ENCODE measurements at regions not wholly inside any gene's neighbourhood (a gene's known extent, or its start where the extent isn't known, plus 50 kb on each side); places are given as distances from the start of the nearest gene placed in this dataset.
"Not testable (repeated sequence)": the region's sequence is repeated elsewhere in the genome, so short reads cannot be mapped to it uniquely, and the experiment has no call there.

GRCh38 chr9:75417471-75417870 lies 329.2 kb downstream of the OSTF1 start:
- no peak for DNase-seq

GRCh38 chr9:75418518-75418917 lies 330.2 kb downstream of the OSTF1 start:
- DNase-seq: no peak

GRCh38 chr9:75422944-75423522 lies 334.7 kb downstream of the OSTF1 start:
- DNase-seq: no peak

DNA sequence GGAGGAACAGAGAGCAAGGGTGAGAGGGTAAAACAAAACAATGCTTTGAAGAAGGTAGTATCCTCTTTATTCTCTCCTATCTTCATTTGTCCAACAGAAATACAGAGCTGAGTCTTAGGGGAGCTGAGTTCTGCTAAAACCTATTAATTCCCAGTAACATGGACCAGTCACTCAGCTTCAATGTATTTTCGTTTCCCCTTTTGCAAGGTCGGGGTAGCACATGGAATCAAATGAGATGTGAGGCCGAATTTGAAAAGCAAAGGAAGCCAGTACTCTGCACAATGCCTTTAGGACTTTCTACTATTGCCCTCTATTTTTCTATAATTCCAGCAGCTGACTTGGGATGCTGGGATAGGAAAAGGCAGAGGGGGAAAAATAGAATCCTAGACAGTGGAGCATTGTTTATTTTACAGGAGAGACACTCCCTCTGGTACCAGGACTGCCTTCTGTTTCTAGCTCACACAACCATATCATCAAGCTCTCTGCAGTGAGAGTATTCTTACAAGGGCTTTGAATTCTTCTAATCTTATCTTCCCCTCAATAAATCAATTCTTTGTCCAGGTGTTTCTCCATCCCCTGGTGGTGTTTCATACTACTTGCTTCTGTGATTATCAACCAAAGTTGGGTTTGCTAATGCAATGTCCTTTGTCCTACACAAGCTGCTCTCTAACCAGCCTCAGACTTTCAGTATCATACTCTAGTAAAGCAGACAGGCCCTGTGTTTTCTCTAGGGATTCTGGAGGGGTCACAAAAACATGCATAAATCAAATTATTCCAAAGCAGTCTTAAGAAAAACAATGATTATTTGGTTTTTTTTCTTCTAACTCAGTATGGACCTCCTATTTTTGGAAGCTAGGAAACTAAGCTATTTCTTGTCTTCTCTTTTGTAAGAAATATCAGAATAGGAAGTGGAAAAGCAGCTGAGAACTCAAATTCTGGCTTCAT lies 341.5 kb downstream of the OSTF1 start:
- no peak for DNase-seq

DNA sequence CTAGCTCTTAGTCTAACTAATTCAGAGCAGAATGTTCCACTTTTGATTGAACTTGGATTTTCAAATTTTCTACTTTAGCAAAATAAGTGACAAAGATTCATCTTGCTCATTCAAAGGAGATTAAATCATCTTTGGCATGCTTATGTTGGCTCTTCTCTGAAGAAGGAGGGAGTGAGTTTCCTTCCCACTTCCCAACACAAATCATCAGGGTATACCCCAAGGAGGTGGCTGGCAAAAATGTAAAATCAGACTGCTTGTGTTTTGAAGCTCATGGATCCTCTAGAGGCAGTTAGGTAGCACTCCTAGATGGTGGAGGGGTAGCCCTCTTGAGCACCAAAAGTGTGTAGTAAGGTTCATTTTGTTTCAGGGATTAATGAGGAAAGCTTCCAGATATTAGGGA lies 343.1 kb downstream of the OSTF1 start:
- no peak for DNase-seq

DNA sequence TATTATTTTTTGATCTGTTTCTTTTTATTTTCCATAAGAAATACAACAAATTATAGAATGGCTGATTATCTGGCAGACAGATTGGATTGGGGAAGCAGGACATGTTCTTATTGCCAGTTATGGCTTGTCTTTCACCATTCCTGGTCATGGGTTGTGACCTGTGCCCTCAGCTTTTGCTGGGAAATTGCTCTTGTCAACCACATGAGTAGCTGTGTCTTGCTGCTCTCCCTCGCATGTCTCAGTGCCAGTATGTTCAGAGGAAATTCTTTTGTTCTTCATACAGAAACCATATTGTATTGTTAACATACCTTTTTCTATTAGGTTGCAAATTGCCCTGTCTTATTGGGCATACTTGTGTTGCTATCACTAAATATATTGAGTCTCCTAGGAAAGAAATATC lies 344.1 kb downstream of the OSTF1 start:
- no peak for DNase-seq

GRCh38 chr9:75432888-75433287 lies 344.6 kb downstream of the OSTF1 start:
- DNase-seq: no peak

- no peak for DNase-seq
Measured at GRCh38 chr9:75438716-75439115, 350.4 kb downstream of the OSTF1 start.

DNA sequence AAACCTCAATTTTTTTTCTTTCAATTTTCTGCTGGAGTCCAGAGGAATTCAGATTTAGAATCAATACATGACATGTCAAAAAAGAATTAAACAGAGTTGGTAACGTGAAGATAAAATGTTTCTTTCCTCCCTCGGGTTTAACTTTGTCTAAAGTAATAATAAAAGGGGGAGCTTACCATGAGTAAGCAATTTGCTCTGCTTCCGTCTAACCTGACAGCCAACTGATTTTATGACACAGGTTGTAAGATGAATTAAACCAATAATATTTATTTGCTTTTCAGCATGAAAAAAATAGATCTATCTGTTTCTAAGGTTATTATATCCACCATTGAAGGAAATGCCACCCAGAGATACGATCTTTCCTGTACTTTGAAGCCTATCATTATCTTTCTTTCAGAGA lies 352.6 kb downstream of the OSTF1 start:
- DNase-seq: no peak

DNA sequence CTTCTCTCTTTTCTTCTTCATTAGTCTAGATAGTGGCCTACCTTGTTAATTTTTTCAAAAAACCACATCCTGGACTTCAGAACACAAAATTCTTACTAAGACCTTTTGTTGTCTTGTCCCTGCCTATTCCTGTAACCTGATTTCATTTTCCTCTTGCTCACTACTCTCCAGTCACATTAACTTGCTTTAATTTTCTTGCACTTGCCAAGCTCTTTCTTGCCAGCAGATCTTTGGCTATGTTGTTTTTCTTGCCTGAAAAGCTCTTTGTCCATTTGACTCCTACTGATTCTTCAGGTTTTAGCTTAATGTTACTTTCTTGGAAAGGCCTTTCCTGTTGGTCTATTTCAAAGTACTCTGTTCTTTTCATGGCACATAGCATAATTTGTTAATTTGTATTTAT lies 356.8 kb downstream of the OSTF1 start:
- DNase-seq: no peak

DNA sequence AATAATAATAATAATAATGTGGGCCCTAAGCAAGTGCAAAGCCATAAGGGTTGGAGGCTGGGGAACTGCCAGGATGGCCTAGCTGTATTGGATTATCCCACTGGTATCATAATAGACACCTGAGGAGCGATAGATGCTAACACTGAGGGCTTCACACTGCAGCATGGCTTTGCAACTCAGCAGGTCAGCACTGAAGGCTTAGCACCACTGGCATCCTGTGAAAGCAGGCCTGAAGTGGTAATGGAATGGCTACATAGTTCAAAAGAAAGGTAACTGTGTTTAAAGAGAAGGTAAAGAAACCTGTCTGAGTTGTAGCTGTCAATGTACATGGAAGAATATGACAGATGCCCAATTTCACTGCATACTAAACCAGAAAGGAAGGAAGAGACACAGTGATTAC lies 359.0 kb downstream of the OSTF1 start:
- DNase-seq: no peak

DNA sequence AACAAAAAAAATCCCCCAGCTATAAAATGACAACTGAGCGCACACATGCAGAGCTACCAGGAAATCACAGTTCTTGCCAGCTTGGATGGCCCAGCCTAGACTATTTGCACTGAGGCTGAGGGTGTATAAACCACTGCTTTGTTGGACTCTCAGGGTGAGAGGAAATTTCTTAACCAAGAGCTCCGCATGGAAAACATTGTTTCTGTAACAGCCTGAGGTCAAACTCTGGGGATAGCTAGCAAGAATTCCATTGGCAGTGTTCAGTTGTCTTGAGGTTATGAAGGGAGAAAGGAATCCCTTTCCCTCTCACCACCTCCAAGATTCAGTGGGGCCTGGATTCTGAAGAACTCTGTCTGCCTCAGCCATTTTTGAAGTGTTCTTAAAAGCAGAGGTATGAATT lies 360.0 kb downstream of the OSTF1 start:
- no peak for DNase-seq

GRCh38 chr9:75448955-75449354 lies 360.6 kb downstream of the OSTF1 start:
- DNase-seq: no peak

DNA sequence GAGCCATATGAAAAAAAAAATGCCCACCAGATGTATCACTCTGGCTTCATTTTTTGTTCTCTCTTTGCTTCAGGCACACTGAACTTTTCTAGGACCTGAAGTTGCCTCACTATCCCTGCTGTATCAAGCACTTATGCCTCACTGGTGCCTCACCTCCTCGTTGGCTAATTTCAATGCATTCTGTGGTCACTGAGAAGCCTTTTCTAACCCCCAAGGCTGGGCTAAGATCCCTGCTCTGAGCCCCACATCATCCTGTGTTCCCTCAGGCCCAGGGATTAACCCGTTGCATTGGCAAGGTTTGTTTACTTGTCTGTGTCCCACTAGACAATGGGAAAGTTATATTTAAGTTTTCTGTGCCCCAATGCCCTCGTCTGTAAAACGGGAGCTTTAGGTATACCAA lies 362.7 kb downstream of the OSTF1 start:
- no peak for DNase-seq

GRCh38 chr9:75451505-75451904 lies 363.2 kb downstream of the OSTF1 start:
- no peak for DNase-seq

- DNase-seq: no peak
Measured at GRCh38 chr9:75452512-75452911, 364.2 kb downstream of the OSTF1 start.

DNA sequence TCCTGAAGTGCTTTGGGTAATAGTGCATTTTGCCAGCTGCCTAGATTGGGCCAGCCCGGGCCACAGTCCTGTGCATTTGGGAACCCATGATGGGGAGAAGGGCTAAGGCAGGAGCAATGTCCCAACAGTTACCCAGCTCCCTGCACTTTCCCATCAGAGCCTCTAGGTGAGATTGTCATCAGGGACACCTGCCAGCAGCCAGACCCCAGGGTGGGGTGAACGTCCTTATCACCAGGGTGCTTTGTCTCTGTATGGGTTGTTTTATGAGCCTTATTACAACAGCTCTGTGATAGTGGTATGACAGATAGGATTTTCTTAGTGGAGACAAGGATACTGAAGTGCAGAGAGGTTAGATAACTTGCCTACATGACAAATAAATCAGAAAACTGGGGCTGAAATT lies 365.7 kb downstream of the OSTF1 start:
- DNase-seq: no peak

GRCh38 chr9:75454891-75455290 lies 366.6 kb downstream of the OSTF1 start:
- no peak for DNase-seq

DNA sequence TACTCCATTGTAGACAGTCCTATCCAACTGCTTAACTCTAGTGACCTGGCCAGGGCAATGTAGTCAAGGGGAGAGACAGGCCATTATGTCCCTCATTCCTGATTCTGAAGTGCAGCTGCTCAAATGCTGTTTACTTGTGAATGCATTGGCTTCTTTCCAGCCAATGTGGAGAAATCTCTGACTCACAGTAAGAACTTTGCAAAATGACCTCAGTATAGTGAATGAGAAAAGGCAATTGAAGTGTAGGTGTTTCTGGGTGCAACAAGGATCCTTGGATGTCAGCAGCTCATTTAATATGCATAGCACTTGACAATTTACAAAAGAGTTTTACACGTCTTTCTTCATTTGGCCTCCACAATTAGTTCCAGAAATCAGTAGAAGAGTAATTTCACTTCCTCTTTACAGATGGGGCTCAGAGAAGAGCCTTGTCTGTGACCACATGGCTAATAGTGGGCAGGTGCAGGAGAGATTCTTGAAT lies 367.2 kb downstream of the OSTF1 start:
- no peak for DNase-seq

GRCh38 chr9:75456698-75457097 lies 368.4 kb downstream of the OSTF1 start:
- no peak for DNase-seq

GRCh38 chr9:75457474-75458011 lies 369.2 kb downstream of the OSTF1 start:
- no peak for DNase-seq

DNA sequence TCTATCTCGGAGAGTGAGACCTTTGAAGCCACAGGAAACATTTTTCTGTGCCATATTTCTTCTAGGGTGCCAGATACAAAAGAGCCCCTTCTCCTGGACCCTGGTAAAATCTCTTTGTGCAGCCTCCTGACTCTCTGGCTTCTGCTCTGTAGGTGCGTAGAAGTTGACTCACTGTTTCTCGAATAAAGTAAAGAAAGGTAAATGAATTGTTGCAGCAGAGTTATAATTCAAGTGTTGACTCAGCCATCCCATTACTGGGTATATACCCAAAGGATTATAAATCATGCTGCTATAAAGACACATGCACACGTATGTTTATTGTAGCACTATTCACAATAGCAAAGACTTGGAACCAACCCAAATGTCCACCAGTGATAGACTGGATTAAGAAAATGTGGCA lies 371.0 kb downstream of the OSTF1 start:
- not testable (repeated sequence) for DNase-seq

DNA sequence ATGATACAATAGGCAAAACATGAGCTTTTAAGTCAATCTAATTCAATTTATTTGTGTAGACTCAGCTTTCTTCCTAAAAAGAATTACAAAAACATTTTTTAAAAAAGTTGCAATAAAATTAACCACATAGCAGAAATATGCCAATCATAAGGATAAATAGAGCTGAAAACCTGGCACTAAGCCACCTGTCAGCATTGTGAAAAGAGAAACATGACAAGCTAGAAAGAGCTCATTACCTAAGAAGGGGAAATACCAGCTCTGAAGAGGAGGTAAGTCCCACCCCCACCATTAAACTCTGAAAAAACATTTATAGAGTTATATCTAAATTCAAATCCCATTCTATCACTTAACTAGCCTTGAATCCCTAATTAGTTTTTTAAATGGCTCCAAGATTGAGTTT lies 372.9 kb downstream of the OSTF1 start:
- no peak for DNase-seq

DNA sequence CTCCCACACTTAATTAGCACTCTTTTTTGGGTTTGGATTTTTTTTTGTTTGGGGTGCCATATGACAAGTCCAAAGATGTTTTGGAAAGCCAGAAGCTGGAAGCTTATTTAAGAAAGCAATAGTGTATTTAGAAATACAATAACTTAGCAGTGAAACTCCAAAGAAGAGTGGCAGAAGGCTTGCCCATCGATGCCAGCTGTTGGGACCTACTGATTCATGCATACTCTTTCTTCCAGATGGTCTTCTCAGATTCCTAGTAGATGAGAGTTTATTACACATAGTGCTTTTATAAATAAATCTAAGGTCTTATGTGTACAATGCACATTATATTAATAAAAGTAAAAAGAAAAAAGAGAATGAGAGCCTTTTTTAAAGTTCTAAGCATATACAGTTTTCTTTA lies 374.6 kb downstream of the OSTF1 start:
- no peak for DNase-seq
